Neuron (in vitro differentiated cells): ENCODE measurements at regions not wholly inside any gene's neighbourhood (a gene's known extent, or its start where the extent isn't known, plus 50 kb on each side); places are given as distances from the start of the nearest gene placed in this dataset.
"Not testable (repeated sequence)": the region's sequence is repeated elsewhere in the genome, so short reads cannot be mapped to it uniquely, and the experiment has no call there.

Source experiments
- H2AFZ ChIP-seq: one replicate; pipeline ENCODE4 v1.6.1; 2013; ENCODE audit warnings: low read depth, mild to moderate bottlenecking, inconsistent platforms, low read length, moderate library complexity
- H3K27me3 ChIP-seq: one replicate; pipeline ENCODE4 v1.6.1; 2013; ENCODE audit warnings: low read length; ENCODE audit not compliant: insufficient read depth
- H3K36me3 ChIP-seq: one replicate; pipeline ENCODE4 v1.6.1; 2013; ENCODE audit warnings: low read length; ENCODE audit not compliant: insufficient read depth
- H3K4me1 ChIP-seq: one replicate; pipeline ENCODE4 v1.6.1; 2013; ENCODE audit warnings: low read length; ENCODE audit not compliant: insufficient read depth
- H3K4me3 ChIP-seq: 2 replicates; pipeline ENCODE4 v1.5.1; 2013; ENCODE audit warnings: mild to moderate bottlenecking, low read length, moderate library complexity
- H3K9me3 ChIP-seq: one replicate; pipeline ENCODE4 v1.6.1; 2013; ENCODE audit warnings: low read length

DNA sequence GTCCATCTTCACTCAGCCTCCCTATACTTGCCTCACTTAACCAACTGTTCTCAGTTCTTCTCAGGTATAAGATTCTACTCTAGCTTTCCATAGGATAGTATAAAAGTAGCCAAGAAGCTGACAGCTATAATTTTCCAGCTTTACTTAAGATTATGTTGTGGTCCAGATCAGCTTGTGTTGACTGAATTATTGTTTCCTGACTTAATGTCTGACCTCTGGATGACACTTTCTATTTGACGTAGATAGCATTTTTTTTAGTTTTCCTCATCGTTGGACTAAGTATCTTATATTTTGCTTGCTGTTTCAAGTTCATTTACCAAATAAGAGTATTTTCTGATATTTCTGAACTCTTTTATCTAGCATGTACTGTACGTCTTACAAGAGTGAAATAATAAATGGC is 1272.5 kb upstream of the CDH2 start:
- Histone ChIP-seq H2AFZ (no peak overlapping the region), H3K36me3 (no peaks in the 10 kb centered on the region), H3K9me3 (no peaks in the 10 kb centered on the region), H3K4me3 (no peak overlapping the region), H3K4me1 (no peaks in the 10 kb centered on the region), H3K27me3 (no peaks in the 10 kb centered on the region)

DNA sequence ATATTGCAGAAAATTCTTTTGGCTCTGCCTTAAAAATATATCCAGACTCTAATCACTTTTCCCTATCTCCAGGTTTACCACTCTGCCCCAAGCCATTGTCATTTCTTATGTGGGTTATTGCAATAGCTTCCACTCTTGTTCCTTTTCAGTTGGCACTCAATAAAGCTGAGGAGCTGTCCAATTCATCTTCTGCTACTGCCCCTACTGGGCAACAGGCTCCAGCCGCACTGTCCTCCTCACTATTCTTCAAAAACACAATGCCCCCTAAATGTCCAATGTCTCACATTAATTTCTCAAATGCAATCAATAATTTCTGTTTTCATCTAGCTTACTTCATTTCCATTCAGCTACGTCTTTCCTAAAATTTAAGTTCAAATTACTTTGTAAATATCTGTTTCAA is 1262.5 kb upstream of the CDH2 start:
- H3K4me1 ChIP-seq: peaks cover 3% of the 10 kb centered on the region
- no peak overlapping the region for H3K4me3 ChIP-seq
- no peaks in the 10 kb centered on the region for H3K36me3 ChIP-seq
- no peak overlapping the region for H2AFZ ChIP-seq
- no peaks in the 10 kb centered on the region for H3K9me3 ChIP-seq
- no peaks in the 10 kb centered on the region for H3K27me3 ChIP-seq

DNA sequence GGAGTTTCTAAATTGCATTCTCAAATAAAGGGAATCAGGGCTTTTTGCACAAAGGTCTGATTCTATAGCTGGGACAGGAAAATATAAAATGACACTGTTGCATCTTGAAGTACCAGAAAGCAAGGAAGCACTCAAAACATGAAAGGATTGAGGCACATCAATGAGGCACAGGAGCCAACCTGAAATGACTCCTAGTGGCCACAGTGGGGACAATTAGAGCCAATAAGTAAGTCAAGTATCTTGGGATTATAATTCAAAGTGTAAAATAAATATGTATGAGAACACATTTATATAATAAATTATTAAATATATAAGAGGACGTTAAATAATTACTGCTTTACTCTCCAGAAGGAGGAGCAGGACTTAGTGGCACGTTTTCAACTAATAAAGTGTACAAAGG is 1259.5 kb upstream of the CDH2 start:
- Histone ChIP-seq H3K4me3 (no peak overlapping the region), H3K9me3 (no peaks in the 10 kb centered on the region), H2AFZ (no peak overlapping the region), H3K4me1 (peaks cover 11% of the 10 kb centered on the region), H3K36me3 (no peaks in the 10 kb centered on the region), H3K27me3 (no peaks in the 10 kb centered on the region)

DNA sequence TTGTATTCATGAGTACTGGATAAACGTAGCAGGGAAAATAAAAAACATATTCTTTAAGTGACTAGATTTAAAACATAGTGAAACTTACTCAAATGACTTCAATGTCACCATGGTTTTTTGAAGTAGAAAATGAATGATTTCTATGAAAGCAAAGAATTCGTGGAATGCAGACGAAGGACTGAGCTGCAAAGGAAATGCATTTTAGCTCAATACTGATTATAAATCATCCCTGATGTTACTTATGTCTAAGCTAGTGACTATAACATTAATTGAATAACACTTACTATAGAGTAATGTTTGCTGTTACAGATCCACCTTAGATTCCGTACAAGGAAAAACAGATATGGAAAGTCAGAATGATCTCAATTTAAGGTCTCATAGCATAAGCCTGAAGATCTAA is 1257.7 kb upstream of the CDH2 start:
- no peaks in the 10 kb centered on the region for H3K36me3 ChIP-seq
- H3K27me3 ChIP-seq: no peaks in the 10 kb centered on the region
- no peak overlapping the region for H3K4me3 ChIP-seq
- H2AFZ ChIP-seq: no peak overlapping the region
- H3K4me1 ChIP-seq: peaks cover 11% of the 10 kb centered on the region
- no peaks in the 10 kb centered on the region for H3K9me3 ChIP-seq

DNA sequence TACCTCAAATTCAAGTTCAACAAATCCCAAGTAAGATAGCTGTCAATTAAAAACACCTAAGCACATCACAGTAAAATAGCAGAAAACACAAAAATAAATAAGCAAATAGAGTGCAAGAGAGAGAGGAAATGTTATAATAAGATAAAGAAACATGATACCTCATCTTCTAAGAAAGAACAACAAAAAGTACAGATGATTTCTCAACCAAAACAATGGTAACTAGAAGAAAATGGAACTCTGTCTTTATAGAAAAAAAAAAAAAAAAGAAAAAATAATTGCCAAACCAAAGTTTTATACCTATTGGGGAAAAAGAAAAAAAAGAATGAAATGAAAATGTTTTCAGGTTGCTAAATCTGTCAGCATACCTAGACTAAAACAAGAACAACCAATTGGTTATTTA is 1253.5 kb upstream of the CDH2 start:
- H2AFZ ChIP-seq: no peak overlapping the region
- no peaks in the 10 kb centered on the region for H3K9me3 ChIP-seq
- H3K4me1 ChIP-seq: peaks cover 11% of the 10 kb centered on the region
- H3K36me3 ChIP-seq: no peaks in the 10 kb centered on the region
- no peaks in the 10 kb centered on the region for H3K27me3 ChIP-seq
- no peak overlapping the region for H3K4me3 ChIP-seq

DNA sequence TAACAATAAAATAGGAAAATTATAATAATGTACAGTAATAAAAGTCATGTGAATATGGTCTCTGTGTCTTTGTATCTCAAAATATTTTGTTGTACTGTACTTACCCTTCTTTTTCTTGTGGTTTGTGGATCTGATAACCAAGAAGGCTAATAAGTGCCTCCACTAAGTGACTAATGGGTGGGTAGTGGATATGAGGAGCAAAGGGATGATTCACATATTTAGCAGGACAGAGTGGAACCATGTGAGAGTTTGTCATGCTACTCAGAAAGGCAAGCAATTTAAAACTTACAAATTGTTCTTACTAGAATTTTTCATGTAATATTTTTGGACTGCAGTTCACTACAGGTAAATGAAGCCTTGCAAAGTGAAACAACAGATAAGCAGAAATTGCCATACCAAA is 1241.2 kb upstream of the CDH2 start:
- no peaks in the 10 kb centered on the region for H3K4me1 ChIP-seq
- H3K4me3 ChIP-seq: no peak overlapping the region
- H3K27me3 ChIP-seq: no peaks in the 10 kb centered on the region
- H2AFZ ChIP-seq: no peak overlapping the region
- peaks cover 8% of the 10 kb centered on the region for H3K9me3 ChIP-seq
- no peaks in the 10 kb centered on the region for H3K36me3 ChIP-seq

DNA sequence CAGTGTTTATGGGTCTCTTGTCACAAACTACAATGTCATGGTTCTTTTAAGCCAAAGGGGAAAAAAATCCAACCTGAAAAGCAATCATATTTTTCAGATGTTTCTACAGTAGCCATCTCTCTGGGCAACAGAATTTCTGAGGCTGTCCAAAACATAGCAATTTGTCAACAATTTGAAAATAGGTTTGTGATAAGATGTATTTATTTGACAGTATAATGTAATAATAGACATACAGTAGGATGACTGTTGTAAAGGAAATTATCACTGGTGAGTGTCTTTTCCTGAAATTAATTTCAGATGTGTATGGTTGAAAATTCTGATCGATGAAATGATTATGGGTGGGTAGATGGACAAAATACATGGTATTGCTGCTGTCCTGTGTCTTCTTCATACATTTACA is 1230.1 kb upstream of the CDH2 start:
- H3K4me1 ChIP-seq: no peaks in the 10 kb centered on the region
- H2AFZ ChIP-seq: no peak overlapping the region
- H3K4me3 ChIP-seq: no peak overlapping the region
- H3K9me3 ChIP-seq: no peaks in the 10 kb centered on the region
- no peaks in the 10 kb centered on the region for H3K27me3 ChIP-seq
- H3K36me3 ChIP-seq: no peaks in the 10 kb centered on the region

DNA sequence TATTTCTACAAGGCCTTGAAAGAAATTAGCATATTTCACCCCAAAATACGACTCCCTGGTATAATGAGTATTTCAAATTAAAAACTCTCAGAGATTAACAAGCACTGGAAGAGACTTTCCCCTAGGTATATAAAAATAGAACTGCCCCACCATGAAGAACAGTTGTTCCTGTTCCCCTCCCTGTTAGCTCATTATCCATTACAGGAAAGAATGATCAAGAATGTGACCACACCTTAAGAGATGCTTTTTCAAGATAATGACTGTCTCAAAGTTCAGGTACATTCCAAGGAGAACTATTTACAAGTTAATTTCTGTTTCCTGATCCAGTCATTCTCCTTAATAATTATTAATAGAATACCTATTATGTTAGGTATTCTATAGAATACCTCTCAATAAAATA is 1220.6 kb upstream of the CDH2 start:
- H2AFZ ChIP-seq: no peak overlapping the region
- no peak overlapping the region for H3K4me3 ChIP-seq
- no peaks in the 10 kb centered on the region for H3K27me3 ChIP-seq
- H3K4me1 ChIP-seq: no peaks in the 10 kb centered on the region
- H3K9me3 ChIP-seq: no peaks in the 10 kb centered on the region
- no peaks in the 10 kb centered on the region for H3K36me3 ChIP-seq

DNA sequence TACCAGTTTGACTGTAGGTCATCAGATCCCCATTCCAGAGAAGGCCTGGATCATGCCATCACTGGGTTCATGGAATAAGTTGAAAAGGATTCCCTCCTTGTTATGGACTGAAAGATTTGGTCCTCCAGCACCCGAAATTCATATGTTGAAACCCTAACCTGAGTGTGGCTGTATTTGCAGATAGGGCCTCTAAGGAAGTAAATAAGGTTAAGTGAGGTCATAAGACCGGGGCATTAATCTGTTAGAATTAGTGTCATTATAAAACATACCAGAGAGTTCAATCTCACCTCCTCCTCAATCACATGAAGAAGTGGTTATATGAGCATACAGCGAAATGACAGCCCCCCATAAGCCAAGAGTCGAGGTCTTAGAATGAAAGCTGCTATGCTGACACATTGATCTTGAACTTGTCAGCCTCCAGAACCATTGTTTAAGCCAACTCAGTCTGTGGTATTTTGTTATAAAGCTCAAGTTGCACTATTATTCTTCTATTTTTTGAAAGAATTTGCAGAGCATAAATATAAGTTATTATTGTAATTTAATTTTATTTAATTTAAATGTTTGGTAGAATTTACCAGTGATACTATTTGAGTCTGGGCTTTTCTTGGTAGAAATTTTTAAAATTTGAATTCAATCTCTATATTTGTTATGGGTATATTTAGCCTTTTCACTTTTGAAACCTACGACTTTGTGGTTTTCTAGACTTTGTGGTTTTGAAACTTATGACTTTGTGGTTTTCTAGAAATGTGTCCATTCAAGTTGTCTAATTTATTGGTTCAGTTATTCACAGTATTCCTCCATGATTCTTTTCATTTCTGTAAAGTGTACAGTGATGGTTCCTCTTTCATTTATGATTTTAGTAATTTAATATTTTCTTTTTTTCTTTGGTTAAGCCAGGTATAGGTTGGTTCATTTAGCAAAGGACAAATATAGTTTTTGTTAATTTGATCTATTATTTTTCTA is 1206.7 kb upstream of the CDH2 start:
- no peaks in the 10 kb centered on the region for H3K27me3 ChIP-seq
- no peaks in the 10 kb centered on the region for H3K4me1 ChIP-seq
- no peaks in the 10 kb centered on the region for H3K36me3 ChIP-seq
- no peak overlapping the region for H2AFZ ChIP-seq
- no peak overlapping the region for H3K4me3 ChIP-seq
- H3K9me3 ChIP-seq: peaks cover 2% of the 10 kb centered on the region

DNA sequence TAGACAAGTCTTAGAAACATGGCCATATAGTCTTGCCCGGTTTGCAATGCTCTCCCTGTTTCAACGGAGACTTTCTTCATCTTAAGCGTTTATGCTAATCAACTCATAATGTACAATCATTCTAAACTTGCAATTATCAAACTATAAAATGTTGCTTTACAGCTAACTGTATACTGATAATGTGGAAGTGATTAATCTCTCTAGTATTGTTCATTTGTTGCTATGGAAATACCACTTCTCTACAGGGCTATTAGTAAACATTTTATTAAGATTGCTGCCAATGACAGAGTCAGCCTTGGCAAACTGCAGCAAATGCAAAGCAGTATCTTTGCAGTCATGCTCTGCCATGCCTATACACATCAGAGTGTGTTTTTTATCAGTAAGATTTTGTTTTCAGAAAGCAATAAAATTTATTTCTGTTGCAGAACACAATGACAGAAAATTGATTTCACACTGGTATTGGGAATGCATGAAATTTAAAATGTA is 1201.8 kb upstream of the CDH2 start:
- no peak overlapping the region for H2AFZ ChIP-seq
- H3K27me3 ChIP-seq: no peaks in the 10 kb centered on the region
- peaks cover 2% of the 10 kb centered on the region for H3K9me3 ChIP-seq
- H3K4me3 ChIP-seq: no peak overlapping the region
- H3K4me1 ChIP-seq: no peaks in the 10 kb centered on the region
- no peaks in the 10 kb centered on the region for H3K36me3 ChIP-seq

DNA sequence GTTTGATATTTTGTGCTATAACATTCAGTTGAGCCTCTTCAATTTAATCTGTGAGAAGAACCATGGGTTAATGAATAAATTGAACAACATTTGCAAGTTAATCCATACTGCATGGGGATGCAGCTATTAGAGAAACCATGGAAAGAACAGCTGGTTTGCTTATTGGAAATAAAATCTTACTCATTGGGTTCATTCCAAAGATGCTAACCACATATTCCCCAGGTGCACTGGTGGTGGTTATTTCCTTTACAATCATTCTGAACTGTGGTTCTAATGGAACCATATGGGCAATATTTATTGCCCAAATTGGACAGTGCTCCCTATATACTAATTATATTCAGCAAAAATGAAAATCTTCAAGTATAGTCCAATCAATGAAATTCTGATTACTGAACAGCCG is 1200.4 kb upstream of the CDH2 start:
- Histone ChIP-seq H3K36me3 (no peaks in the 10 kb centered on the region), H2AFZ (no peak overlapping the region), H3K4me1 (no peaks in the 10 kb centered on the region), H3K4me3 (no peak overlapping the region), H3K27me3 (no peaks in the 10 kb centered on the region), H3K9me3 (no peaks in the 10 kb centered on the region)

DNA sequence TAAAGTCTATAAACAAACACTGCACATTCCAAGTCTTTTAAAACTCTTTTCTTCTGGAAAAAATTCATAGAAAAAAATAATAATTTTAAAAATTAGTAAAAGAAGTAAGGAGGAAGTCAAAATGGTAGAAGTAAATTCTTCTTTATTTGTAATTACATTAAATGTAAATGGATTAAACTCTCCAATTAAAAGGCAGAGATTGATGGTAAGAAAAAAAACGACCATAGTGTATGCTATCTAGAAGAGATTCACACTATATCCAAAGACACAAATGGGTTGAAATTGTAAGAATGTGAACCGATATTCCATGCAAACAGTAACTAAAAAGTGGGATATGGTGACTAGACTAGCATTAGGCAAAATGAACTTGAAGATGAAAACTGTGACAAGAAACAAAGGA is 1196.1 kb upstream of the CDH2 start:
- Histone ChIP-seq H3K27me3 (no peaks in the 10 kb centered on the region), H3K4me1 (no peaks in the 10 kb centered on the region), H3K9me3 (no peaks in the 10 kb centered on the region), H2AFZ (no peak overlapping the region), H3K36me3 (no peaks in the 10 kb centered on the region), H3K4me3 (no peak overlapping the region)

DNA sequence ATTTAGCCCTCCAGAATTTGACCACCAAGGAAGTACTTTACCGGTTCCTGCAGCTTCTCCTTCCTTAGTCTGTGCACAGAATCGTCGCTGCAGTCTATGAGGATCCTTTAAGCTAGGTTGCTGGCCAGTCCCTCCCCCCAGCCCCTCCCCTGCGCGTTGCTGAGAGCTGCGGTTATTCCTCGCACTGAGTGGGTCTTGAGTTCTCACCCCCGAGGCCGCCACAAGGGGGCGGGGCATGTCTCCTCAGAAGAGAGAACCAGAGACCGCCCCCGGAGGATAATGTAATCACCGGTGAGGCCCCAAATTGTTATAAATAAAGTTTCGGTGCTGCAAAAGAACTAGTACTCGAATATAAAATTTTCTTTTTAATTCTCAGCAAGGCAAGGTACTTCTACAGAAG is 1184.9 kb upstream of the CDH2 start:
- no peaks in the 10 kb centered on the region for H3K27me3 ChIP-seq
- H2AFZ ChIP-seq: no peak overlapping the region
- no peaks in the 10 kb centered on the region for H3K36me3 ChIP-seq
- no peaks in the 10 kb centered on the region for H3K4me1 ChIP-seq
- peaks cover 2% of the 10 kb centered on the region for H3K9me3 ChIP-seq
- no peak overlapping the region for H3K4me3 ChIP-seq

DNA sequence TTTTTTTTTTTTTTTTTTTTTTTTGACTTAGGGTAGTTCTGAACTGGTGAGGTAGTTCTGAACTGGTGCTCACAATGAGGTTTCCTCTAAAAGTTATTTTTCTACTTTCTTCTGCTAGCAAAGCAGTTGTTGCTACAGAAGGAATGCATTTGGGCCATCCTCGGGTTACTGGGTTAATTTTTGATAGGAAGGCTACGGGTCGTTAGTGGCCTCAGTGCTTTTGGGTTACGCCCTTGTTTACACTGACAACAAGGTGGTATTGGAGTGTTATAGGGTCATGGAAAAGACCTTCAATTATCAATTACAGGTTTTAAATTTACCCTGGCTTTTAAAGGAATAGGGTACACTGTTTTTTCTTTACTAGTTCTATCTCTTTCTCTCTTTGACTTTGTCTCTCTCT is 1183.7 kb upstream of the CDH2 start:
- H3K27me3 ChIP-seq, H3K9me3 ChIP-seq, H3K36me3 ChIP-seq, H3K4me1 ChIP-seq, H3K4me3 ChIP-seq, H2AFZ ChIP-seq: not testable (repeated sequence)
